KOPT-K1 (cell line): ENCODE measurements at regions not wholly inside any gene's neighbourhood (a gene's known extent, or its start where the extent isn't known, plus 50 kb on each side); places are given as distances from the start of the nearest gene placed in this dataset.

ENCODE experiments used
- H3K27ac ChIP-seq: fragments of 200-600 bp; sonication (generic); 2 replicates; pipeline ENCODE4 v1.5.1; 2016; ENCODE audit warnings: antibody characterized with exemption, mild to moderate bottlenecking, low read depth, low read length; ENCODE audit not compliant: poor library complexity, severe bottlenecking
- H3K36me3 ChIP-seq: fragments of 200-600 bp; sonication (generic); 2 replicates; pipeline ENCODE4 v1.5.1; 2017; ENCODE audit warnings: antibody characterized with exemption, mild to moderate bottlenecking, low read length, moderate library complexity; ENCODE audit not compliant: insufficient read depth
- H3K9me3 ChIP-seq: fragments of 200-600 bp; sonication (generic); 2 replicates; pipeline ENCODE4 v1.5.1; 2017; ENCODE audit warnings: antibody characterized with exemption, low read length, mild to moderate bottlenecking; ENCODE audit not compliant: insufficient read depth, poor library complexity, severe bottlenecking

DNA sequence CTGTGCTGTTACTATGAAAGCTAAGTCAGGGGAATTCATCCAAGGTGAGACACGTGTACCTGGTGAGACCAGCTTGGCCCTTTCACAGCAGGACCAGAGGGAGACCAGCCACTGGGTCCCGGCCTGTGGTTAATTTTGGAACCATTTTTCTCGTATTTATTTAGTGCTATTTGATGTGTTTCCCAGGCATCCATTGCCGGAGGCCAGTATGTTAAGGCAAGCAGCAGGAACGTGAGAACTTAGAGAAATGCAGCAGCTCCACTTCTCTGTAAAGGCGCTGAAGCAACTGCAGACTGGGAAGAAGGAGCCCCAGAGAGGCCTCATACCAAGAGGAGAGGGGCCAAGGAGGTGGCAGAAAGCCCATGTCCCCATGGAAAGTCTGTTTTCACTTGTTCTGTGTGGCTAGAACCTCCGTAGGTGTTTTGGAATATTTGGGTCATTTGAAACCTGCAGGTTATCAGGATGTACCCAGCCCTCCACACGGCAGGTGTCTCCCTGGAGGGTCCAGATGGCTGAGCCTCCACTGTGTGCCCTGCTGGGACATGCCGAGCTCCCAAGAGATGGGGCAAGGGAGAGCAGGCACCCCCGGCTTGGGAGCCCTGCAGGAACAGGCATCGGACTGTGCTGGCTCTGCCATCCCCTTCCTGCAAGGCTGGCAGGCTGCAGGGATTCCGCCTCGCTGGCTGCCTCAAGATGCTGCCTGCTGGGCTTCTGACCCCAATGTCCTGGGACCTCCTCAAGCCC lies 256.0 kb upstream of the RAB6C start:
- H3K27ac ChIP-seq, result no peak overlapping the region
- H3K36me3 ChIP-seq, result no peaks in the 10 kb centered on the region
- no peaks in the 10 kb centered on the region for H3K9me3 ChIP-seq

GRCh38 chr2:129724021-129724757 lies 255.3 kb upstream of the RAB6C start:
- Histone ChIP-seq H3K36me3 (no peaks in the 10 kb centered on the region), H3K9me3 (no peaks in the 10 kb centered on the region), H3K27ac (no peak overlapping the region)

GRCh38 chr2:129726216-129726615 lies 253.2 kb upstream of the RAB6C start:
- H3K36me3 ChIP-seq, result no peaks in the 10 kb centered on the region
- no peak overlapping the region for H3K27ac ChIP-seq
- no peaks in the 10 kb centered on the region for H3K9me3 ChIP-seq

GRCh38 chr2:129727286-129727685 lies 252.2 kb upstream of the RAB6C start:
- Histone ChIP-seq H3K27ac (no peak overlapping the region), H3K9me3 (no peaks in the 10 kb centered on the region), H3K36me3 (no peaks in the 10 kb centered on the region)

GRCh38 chr2:129728035-129728972 lies 251.2 kb upstream of the RAB6C start:
- Histone ChIP-seq H3K27ac (no peak overlapping the region), H3K36me3 (no peaks in the 10 kb centered on the region), H3K9me3 (no peaks in the 10 kb centered on the region)

- Histone ChIP-seq H3K9me3 (no peaks in the 10 kb centered on the region), H3K27ac (no peak overlapping the region), H3K36me3 (no peaks in the 10 kb centered on the region)
Measured at GRCh38 chr2:129729011-129729410, 250.5 kb upstream of the RAB6C start.

DNA sequence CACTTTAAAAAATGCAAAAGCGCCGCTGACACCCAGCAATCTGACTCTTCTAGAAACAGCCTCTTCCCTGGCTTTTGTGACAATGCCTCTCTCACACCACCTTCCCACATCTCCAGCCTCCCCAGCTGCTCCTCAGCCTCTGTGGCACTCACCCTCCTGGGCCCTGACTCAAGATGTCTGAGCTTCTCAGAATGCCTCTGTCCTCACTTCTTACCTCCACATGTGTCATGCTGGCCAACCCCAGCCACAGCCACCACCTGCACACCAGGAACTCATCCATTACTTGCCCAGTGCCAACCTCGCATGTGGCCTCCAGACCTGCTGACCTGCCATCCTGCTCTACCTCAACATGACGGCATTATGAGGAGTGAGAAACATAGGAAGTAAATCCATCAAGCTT lies 249.8 kb upstream of the RAB6C start:
- Histone ChIP-seq H3K36me3 (no peaks in the 10 kb centered on the region), H3K9me3 (no peaks in the 10 kb centered on the region), H3K27ac (no peak overlapping the region)

DNA sequence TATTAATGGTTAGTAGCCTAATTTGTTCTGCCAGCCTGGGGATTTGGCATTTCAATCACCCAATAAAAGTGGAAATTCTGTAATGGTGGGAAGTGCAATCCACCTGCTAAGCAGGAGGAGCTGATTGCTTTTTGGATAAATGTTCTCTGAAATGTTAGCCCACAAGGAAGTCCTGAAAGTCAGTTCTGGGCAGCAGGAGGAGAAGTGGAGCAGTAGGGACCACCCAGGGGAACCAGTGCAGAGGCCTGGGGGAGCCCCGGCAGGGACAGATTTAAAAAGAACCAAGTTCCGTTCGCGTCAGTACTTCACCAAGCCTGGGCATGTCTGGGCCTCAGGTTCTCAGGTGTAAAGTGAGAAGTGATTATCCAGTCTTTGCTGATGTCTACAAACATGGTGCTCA lies 248.5 kb upstream of the RAB6C start:
- H3K9me3 ChIP-seq, result no peaks in the 10 kb centered on the region
- no peaks in the 10 kb centered on the region for H3K36me3 ChIP-seq
- no peak overlapping the region for H3K27ac ChIP-seq

DNA sequence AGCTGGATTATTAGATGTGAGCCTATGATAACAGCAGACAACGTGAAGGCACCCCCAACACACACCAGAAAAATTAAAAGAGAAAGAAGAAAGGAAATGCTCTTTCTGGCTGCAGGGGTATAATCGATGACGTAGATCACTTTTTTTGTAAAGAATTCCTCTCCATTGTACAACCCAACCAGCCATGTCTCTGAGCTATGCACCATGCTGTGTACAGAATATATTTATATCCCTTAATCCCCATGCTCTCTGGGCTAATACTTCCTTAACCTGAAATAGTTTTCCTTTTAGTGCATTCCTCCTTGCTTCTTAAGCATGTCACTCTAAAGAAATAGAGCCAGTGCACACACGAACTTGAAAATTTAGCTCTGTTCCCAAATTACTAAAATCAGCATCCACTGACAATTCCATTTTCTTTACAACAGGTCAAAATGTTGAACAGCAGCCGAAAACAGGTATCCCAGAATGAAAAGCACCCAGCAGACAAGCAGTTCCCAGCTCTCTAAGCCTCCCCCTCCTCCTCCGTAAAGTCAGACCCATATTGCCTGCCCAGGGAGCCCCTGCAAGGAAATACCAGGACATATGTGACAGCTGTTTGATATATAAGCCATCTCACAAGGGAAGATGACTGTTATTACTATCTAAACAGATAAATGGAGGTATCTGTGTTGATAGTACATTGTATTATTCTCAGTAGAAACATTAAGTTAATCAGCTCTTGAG lies 247.4 kb upstream of the RAB6C start:
- Histone ChIP-seq H3K9me3 (no peaks in the 10 kb centered on the region), H3K36me3 (no peaks in the 10 kb centered on the region), H3K27ac (no peak overlapping the region)

DNA sequence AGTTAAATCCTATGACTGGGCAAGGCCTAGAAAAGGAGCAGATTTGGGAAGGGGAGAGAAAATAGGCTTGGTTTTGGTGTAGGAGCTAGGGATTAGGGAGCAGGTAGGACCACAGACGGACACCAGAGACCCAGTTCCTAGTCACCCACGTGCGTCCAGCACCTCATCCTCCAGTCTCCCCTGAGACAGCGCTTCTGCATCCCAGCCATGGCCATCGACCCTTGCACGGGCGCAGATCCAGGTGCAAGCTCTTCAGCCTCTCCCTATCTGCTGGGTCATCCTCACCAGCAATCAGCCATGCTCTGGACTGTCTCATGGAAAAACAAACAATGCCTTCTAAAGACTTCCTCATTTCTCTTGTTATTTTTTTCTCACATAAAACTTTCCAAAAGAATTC lies 246.8 kb upstream of the RAB6C start:
- no peak overlapping the region for H3K27ac ChIP-seq
- H3K9me3 ChIP-seq, result no peaks in the 10 kb centered on the region
- H3K36me3 ChIP-seq, result no peaks in the 10 kb centered on the region

DNA sequence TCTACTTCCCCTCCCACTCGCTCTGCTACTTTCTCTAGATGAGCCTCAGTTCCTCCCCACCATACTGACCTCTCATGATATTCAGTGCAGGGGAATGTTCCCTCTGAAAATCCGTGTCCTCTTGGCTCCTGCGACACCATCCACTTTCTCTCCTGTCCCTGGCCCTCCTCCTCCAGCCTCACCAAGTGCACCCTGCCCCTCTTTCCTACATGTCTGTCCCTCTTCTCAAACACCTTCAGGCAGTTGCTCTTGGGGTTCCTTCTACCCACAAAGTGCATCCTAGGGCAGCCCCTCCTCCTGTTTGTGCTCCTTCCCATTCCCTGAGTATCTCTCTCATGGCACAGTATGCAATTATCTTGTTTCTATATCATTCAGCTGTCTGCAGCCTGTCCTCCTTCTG lies 246.4 kb upstream of the RAB6C start:
- no peaks in the 10 kb centered on the region for H3K9me3 ChIP-seq
- H3K27ac ChIP-seq, result no peak overlapping the region

DNA sequence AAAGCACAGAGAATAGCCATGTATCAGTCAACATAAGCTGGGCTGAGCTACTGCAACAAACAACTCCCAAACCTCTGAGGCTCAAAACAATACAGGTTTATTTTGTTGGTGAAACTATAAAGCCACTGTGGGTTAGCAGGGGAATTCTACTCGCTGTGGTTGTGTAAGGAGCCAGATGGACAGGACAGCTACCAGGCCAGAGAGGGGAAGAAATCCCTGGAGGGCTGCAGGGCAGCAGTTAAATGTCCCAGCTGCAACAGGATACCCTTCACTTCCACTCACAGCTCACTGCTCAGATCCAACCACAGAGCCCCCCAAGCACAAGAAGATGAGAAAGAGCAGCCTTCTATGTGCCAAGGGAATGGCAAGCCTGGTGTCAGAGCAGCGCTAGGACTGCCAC lies 245.9 kb upstream of the RAB6C start:
- Histone ChIP-seq H3K36me3 (no peaks in the 10 kb centered on the region), H3K9me3 (no peaks in the 10 kb centered on the region), H3K27ac (no peak overlapping the region)

More for the DNA sequence above, 246.4 kb upstream of the RAB6C start:
- no peaks in the 10 kb centered on the region for H3K36me3 ChIP-seq

DNA sequence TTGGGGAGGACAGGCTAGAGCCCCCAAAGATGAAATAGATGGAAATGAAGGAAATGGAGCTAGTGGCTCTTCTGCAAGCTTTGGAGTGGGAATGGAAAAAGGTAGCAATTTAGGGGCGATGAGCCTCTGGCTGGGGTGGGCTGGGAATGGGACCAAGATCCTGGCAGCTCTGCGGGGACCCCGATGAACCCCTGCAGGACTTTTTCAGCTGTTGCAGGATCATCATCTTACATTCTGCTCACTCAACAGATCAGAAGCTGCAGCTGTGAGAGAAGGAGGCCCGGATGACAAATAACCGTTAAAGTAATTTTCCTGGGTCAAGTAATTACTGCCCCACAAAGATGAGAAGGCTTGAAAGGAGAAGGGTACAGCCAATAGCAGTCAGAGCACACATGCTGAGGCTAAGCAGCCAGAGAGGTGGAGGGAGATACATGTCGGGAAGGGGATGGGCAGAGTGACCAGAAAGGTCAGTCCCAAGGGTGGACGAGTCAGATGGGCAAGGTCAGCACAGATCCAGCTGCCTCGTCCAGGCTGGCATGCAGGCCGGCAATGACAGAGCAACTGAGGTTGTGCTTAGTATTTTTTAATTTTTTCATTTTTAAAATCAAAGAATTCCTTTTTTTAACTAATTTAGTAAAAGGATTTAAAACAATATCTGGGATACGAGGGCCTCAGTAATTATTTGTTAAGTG lies 245.0 kb upstream of the RAB6C start:
- H3K36me3 ChIP-seq, result no peaks in the 10 kb centered on the region
- H3K27ac ChIP-seq, result no peak overlapping the region
- no peaks in the 10 kb centered on the region for H3K9me3 ChIP-seq

GRCh38 chr2:129735576-129735975 lies 243.9 kb upstream of the RAB6C start:
- Histone ChIP-seq H3K36me3 (no peaks in the 10 kb centered on the region), H3K27ac (no peak overlapping the region), H3K9me3 (no peaks in the 10 kb centered on the region)
